ENCODE measurements at regions not wholly inside any gene's neighbourhood (a gene's known extent, or its start where the extent isn't known, plus 50 kb on each side); places are given as distances from the start of the nearest gene placed in this dataset.

DNA sequence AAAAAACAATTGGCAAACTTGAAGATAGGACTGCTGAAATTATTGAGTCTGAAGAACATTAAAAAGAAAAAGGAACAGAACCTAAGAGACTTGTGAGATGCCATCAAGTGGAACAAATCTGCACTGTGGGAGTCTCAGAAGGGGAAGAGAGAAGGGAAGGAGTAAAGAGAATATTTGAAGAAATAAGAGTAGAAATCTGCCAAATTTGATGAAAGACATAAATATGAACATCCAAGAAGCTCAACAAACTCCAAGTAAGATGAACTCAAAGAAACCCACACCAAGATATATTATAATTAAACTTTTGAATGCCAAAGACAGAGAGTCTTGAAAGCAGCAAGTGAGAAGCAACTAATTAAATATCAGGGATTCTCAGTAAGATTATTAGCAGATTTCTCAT lies 102.7 kb downstream of the ZNF519 start:
- TF ChIP-seq, protein P1, sequence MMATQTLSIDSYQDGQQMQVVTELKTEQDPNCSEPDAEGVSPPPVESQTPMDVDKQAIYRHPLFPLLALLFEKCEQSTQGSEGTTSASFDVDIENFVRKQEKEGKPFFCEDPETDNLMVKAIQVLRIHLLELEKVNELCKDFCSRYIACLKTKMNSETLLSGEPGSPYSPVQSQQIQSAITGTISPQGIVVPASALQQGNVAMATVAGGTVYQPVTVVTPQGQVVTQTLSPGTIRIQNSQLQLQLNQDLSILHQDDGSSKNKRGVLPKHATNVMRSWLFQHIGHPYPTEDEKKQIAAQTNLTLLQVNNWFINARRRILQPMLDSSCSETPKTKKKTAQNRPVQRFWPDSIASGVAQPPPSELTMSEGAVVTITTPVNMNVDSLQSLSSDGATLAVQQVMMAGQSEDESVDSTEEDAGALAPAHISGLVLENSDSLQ (IDR thresholded peaks at IDR 0.05): no peak
- TF ChIP-seq FOXK2 (IDR thresholded peaks at IDR 0.05) (no peak), BHLHE40 (IDR thresholded peaks at IDR 0.05; ENCODE audit: borderline replicate concordance) (no peak)

Data from HEK293T (cell line).